ENCODE measurements at regions not wholly inside any gene's neighbourhood (a gene's known extent, or its start where the extent isn't known, plus 50 kb on each side); places are given as distances from the start of the nearest gene placed in this dataset.

GRCh38 chr5:79865579-79865978, 125.5 kb downstream of the MTX3 start:
- Histone ChIP-seq H3K9me3 (ENCODE audit: insufficient read depth, low read length, severe bottlenecking) (no peaks in the 10 kb centered on the region), H3K27ac (ENCODE audit: low read length) (no peak overlapping the region), H3K36me3 (ENCODE audit: insufficient read depth, low read length) (no peaks in the 10 kb centered on the region), H2AFZ (ENCODE audit: low read depth, low read length) (no peak overlapping the region), H3K27me3 (ENCODE audit: insufficient read depth, low read length, poor library complexity) (peaks cover 3% of the 10 kb centered on the region), H3K4me1 (ENCODE audit: insufficient read depth, low read length) (no peaks in the 10 kb centered on the region), H3K4me2 (ENCODE audit: insufficient read depth, low read length) (no peak overlapping the region), H3K9ac (ENCODE audit: low read depth, low read length) (no peak overlapping the region), H3K4me3 (ENCODE audit: low read depth in 1 of 2, low read length in 2 of 2) (no peak overlapping the region), H3K79me2 (ENCODE audit: insufficient read depth, low read length) (no peaks in the 10 kb centered on the region), H4K20me1 (ENCODE audit: insufficient read depth, low read length) (no peaks in the 10 kb centered on the region)
- ATAC-seq (ENCODE audit: insufficient read depth, low read depth), result no peak
- no peak for TF ChIP-seq CTCF (IDR thresholded peaks at IDR 0.05; ENCODE audit: borderline replicate concordance, extremely low read depth, low read length, poor library complexity, severe bottlenecking)
- no peak for DNase-seq

- Histone ChIP-seq H3K79me2 (ENCODE audit: insufficient read depth, low read length) (no peaks in the 10 kb centered on the region), H3K9me3 (ENCODE audit: insufficient read depth, low read length, severe bottlenecking) (no peaks in the 10 kb centered on the region), H3K36me3 (ENCODE audit: insufficient read depth, low read length) (no peaks in the 10 kb centered on the region), H3K9ac (ENCODE audit: low read depth, low read length) (no peak overlapping the region), H3K4me2 (ENCODE audit: insufficient read depth, low read length) (no peak overlapping the region), H2AFZ (ENCODE audit: low read depth, low read length) (no peak overlapping the region), H3K4me1 (ENCODE audit: insufficient read depth, low read length) (no peaks in the 10 kb centered on the region), H4K20me1 (ENCODE audit: insufficient read depth, low read length) (no peaks in the 10 kb centered on the region), H3K4me3 (ENCODE audit: low read depth in 1 of 2, low read length in 2 of 2) (no peak overlapping the region), H3K27me3 (ENCODE audit: insufficient read depth, low read length, poor library complexity) (peaks cover 3% of the 10 kb centered on the region), H3K27ac (ENCODE audit: low read length) (no peak overlapping the region)
- ATAC-seq (ENCODE audit: insufficient read depth, low read depth) (no peak), DNase-seq (no peak)
- TF ChIP-seq EZH2 (IDR thresholded peaks at IDR 0.05; ENCODE audit: borderline replicate concordance, low read depth, low read length, severe bottlenecking) (no peak), CTCF (IDR thresholded peaks at IDR 0.05; ENCODE audit: borderline replicate concordance, extremely low read depth, low read length, poor library complexity, severe bottlenecking) (no peak)
These were observed 126.7 kb downstream of the MTX3 start for GRCh38 chr5:79864364-79864763.

- no peak for TF ChIP-seq EZH2 (IDR thresholded peaks at IDR 0.05; ENCODE audit: borderline replicate concordance, low read depth, low read length, severe bottlenecking)
- TF ChIP-seq CTCF (IDR thresholded peaks at IDR 0.05; ENCODE audit: borderline replicate concordance, extremely low read depth, low read length, poor library complexity, severe bottlenecking), result no peak
- H3K27ac ChIP-seq (ENCODE audit: low read length), result no peak overlapping the region
- ATAC-seq (ENCODE audit: insufficient read depth, low read depth), result no peak
These were observed 131.5 kb downstream of the MTX3 start for GRCh38 chr5:79859588-79859987.

GRCh38 chr5:79858410-79858723, 132.7 kb downstream of the MTX3 start:
- no peak overlapping the region for H3K9ac ChIP-seq (ENCODE audit: low read depth, low read length)
- H3K79me2 ChIP-seq (ENCODE audit: insufficient read depth, low read length), result no peaks in the 10 kb centered on the region
- no peak for DNase-seq
- 0 out of 2 replicates have a peak, but pooled peaks cover 3% of the 10 kb centered on the region for H3K4me1 ChIP-seq (ENCODE audit: insufficient read depth, low read length)
- no peak overlapping the region for H3K4me2 ChIP-seq (ENCODE audit: insufficient read depth, low read length)
- no peaks in the 10 kb centered on the region for H4K20me1 ChIP-seq (ENCODE audit: insufficient read depth, low read length)
- H3K9me3 ChIP-seq (ENCODE audit: insufficient read depth, low read length, severe bottlenecking), result no peaks in the 10 kb centered on the region
- peaks cover 3% of the 10 kb centered on the region for H3K27me3 ChIP-seq (ENCODE audit: insufficient read depth, low read length, poor library complexity)
- no peak for TF ChIP-seq EZH2 (IDR thresholded peaks at IDR 0.05; ENCODE audit: borderline replicate concordance, low read depth, low read length, severe bottlenecking)
- TF ChIP-seq CTCF (IDR thresholded peaks at IDR 0.05; ENCODE audit: borderline replicate concordance, extremely low read depth, low read length, poor library complexity, severe bottlenecking), result no peak
- no peaks in the 10 kb centered on the region for H3K36me3 ChIP-seq (ENCODE audit: insufficient read depth, low read length)
- no peak overlapping the region for H3K27ac ChIP-seq (ENCODE audit: low read length)
- H3K4me3 ChIP-seq (ENCODE audit: low read depth in 1 of 2, low read length in 2 of 2), result no peak overlapping the region
- H2AFZ ChIP-seq (ENCODE audit: low read depth, low read length), result no peak overlapping the region
- ATAC-seq (ENCODE audit: insufficient read depth, low read depth), result no peak

More at GRCh38 chr5:79859588-79859987, 131.5 kb downstream of the MTX3 start:
- H3K4me3 ChIP-seq (ENCODE audit: low read depth in 1 of 2, low read length in 2 of 2), result no peak overlapping the region
- H3K4me1 ChIP-seq (ENCODE audit: insufficient read depth, low read length), result 0 out of 2 replicates have a peak, but pooled peaks cover 3% of the 10 kb centered on the region
- no peaks in the 10 kb centered on the region for H4K20me1 ChIP-seq (ENCODE audit: insufficient read depth, low read length)
- no peaks in the 10 kb centered on the region for H3K9me3 ChIP-seq (ENCODE audit: insufficient read depth, low read length, severe bottlenecking)
- peaks cover 3% of the 10 kb centered on the region for H3K27me3 ChIP-seq (ENCODE audit: insufficient read depth, low read length, poor library complexity)
- H3K4me2 ChIP-seq (ENCODE audit: insufficient read depth, low read length), result no peak overlapping the region
- no peaks in the 10 kb centered on the region for H3K36me3 ChIP-seq (ENCODE audit: insufficient read depth, low read length)
- no peak overlapping the region for H2AFZ ChIP-seq (ENCODE audit: low read depth, low read length)
- no peak overlapping the region for H3K9ac ChIP-seq (ENCODE audit: low read depth, low read length)
- DNase-seq, result no peak
- H3K79me2 ChIP-seq (ENCODE audit: insufficient read depth, low read length), result no peaks in the 10 kb centered on the region

All from DND-41 (cell line).